Fibroblast of upper back skin (primary cell): ENCODE measurements at regions not wholly inside any gene's neighbourhood (a gene's known extent, or its start where the extent isn't known, plus 50 kb on each side); places are given as distances from the start of the nearest gene placed in this dataset.
"Not testable (repeated sequence)": the region's sequence is repeated elsewhere in the genome, so short reads cannot be mapped to it uniquely, and the experiment has no call there.

Experiments used
- DNase-seq: peaks from one replicate; pipeline ENCODE4 v3.0.0-alpha.2; 2013

- DNase-seq, result peak; percentile 37
These were observed 337.5 kb upstream of the CITED2 start for GRCh38 chr6:139711804-139712585.

- DNase-seq, result no peak
These were observed 336.1 kb upstream of the CITED2 start for GRCh38 chr6:139710556-139710955.

GRCh38 chr6:139708337-139709199 lies 334.1 kb upstream of the CITED2 start:
- DNase-seq, result peak; percentile 90

GRCh38 chr6:139706912-139707311 lies 332.5 kb upstream of the CITED2 start:
- DNase-seq, result no peak

- no peak for DNase-seq
These were observed 330.8 kb upstream of the CITED2 start for GRCh38 chr6:139705284-139705683.

GRCh38 chr6:139703780-139704179 lies 329.3 kb upstream of the CITED2 start:
- DNase-seq, result no peak

GRCh38 chr6:139702706-139703105 lies 328.3 kb upstream of the CITED2 start:
- DNase-seq, result no peak

- DNase-seq, result no peak
These were observed 327.2 kb upstream of the CITED2 start for GRCh38 chr6:139701695-139702094.

GRCh38 chr6:139701003-139701402 lies 326.6 kb upstream of the CITED2 start:
- DNase-seq, result no peak

GRCh38 chr6:139699911-139700310 lies 325.5 kb upstream of the CITED2 start:
- no peak for DNase-seq

- DNase-seq, result peak; percentile 66
These were observed 324.9 kb upstream of the CITED2 start for GRCh38 chr6:139699335-139699734.

GRCh38 chr6:139698526-139699176 lies 324.2 kb upstream of the CITED2 start:
- no peak for DNase-seq

- not testable (repeated sequence) for DNase-seq
These were observed 323.4 kb upstream of the CITED2 start for GRCh38 chr6:139697856-139698255.

- DNase-seq, result not testable (repeated sequence)
These were observed 322.5 kb upstream of the CITED2 start for GRCh38 chr6:139696991-139697390.

GRCh38 chr6:139695361-139695760 lies 320.9 kb upstream of the CITED2 start:
- DNase-seq, result no peak

- no peak for DNase-seq
These were observed 319.3 kb upstream of the CITED2 start for GRCh38 chr6:139693735-139694134.

- DNase-seq, result no peak
These were observed 315.6 kb upstream of the CITED2 start for GRCh38 chr6:139690007-139690406.

GRCh38 chr6:139687055-139687454 lies 312.6 kb upstream of the CITED2 start:
- no peak for DNase-seq

- DNase-seq, result no peak
These were observed 311.9 kb upstream of the CITED2 start for GRCh38 chr6:139686308-139686707.

- DNase-seq, result no peak
These were observed 310.6 kb upstream of the CITED2 start for GRCh38 chr6:139685009-139685408.

GRCh38 chr6:139680819-139681218 lies 306.4 kb upstream of the CITED2 start:
- no peak for DNase-seq

GRCh38 chr6:139679516-139680179 lies 305.2 kb upstream of the CITED2 start:
- DNase-seq, result no peak

- no peak for DNase-seq
These were observed 302.3 kb upstream of the CITED2 start for GRCh38 chr6:139676718-139677117.
